Endothelial cell of umbilical vein (primary cell): ENCODE measurements at regions not wholly inside any gene's neighbourhood (a gene's known extent, or its start where the extent isn't known, plus 50 kb on each side); places are given as distances from the start of the nearest gene placed in this dataset.

ENCODE experiments used
- BruUV-seq: library from RNA; stranded (reverse); fragments of 400-500 nt; replicated peaks from 2 replicates; lab custom pipeline; 2021; lab: Mats Ljungman, UMichigan
- CTCF ChIA-PET: fragments of 300-600, 350-600 bp; sonication (Branson Sonifier 250); formaldehyde crosslinking; loops from one replicate; lab custom pipeline; 2021; ENCODE audit warnings: antibody characterized with exemption, inconsistent platforms; lab: Charles Lee
- POLR2A ChIA-PET: fragments of 300-600, 350-600 bp; sonication (Branson Sonifier 250); formaldehyde crosslinking; loops from one replicate; lab custom pipeline; 2021; ENCODE audit warnings: antibody characterized with exemption, inconsistent platforms; lab: Charles Lee
- DNase-seq: peaks from one replicate; pipeline ENCODE4 v3.0.0-alpha.2; 2011; ENCODE audit warnings: low read depth, low spot score
- FAIRE-seq: peaks from 2 replicates; lab custom pipeline; 2011; peaks lifted over from hg19 to GRCh38; lab: Jason Lieb, UNC
- H2AFZ ChIP-seq: 2 replicates; pipeline ENCODE4 v1.6.0; 2012; ENCODE audit warnings: low read depth, low read length, control low read depth, inconsistent platforms
- H3K27ac ChIP-seq: 2 replicates; pipeline ENCODE4 v1.5.1; 2011; ENCODE audit warnings: low read depth, mild to moderate bottlenecking, control low read depth, low read length, moderate library complexity; ENCODE audit not compliant: insufficient read depth
- H3K27me3 ChIP-seq, 2 experiments: 2 replicates each; pipeline versions ENCODE4 v1.6.0 to v1.6.1; 2011; ENCODE audit warnings: low read length in 2 of 2, mixed read lengths in 1 of 2; ENCODE audit not compliant: control insufficient read depth in 2 of 2, insufficient read depth in 2 of 2
- H3K36me3 ChIP-seq, 2 experiments: 2 replicates in 1 of 2; 3 replicates in 1 of 2; pipeline ENCODE4 v1.5.1; 2011; ENCODE audit warnings: low read length in 2 of 2, mild to moderate bottlenecking in 1 of 2, moderate library complexity in 1 of 2; ENCODE audit not compliant: control insufficient read depth in 2 of 2, insufficient read depth in 2 of 2; ENCODE audit errors: extremely low read depth in 1 of 2
- H3K4me1 ChIP-seq: 3 replicates; pipeline ENCODE4 v1.5.1; 2011; ENCODE audit warnings: mild to moderate bottlenecking, low read length; ENCODE audit not compliant: control insufficient read depth, insufficient read depth; ENCODE audit errors: extremely low read depth
- H3K4me2 ChIP-seq: 2 replicates; pipeline ENCODE4 v1.6.1; 2011; ENCODE audit warnings: low read length, control low read depth, mixed read lengths; ENCODE audit not compliant: insufficient read depth
- H3K4me3 ChIP-seq, 3 experiments: fragments of 200-600 bp in 1 of 3; sonication (generic), shearing (Covaris generic) in 1 of 3; replicated peaks in 1 of 3; 2 replicates each; pipeline ENCODE4 v1.5.1; 2011 to 2016; ENCODE audit warnings: control low read depth in 3 of 3, low read length in 3 of 3, mild to moderate bottlenecking in 2 of 3, inconsistent platforms in 1 of 3, low read depth in 1 of 3, moderate library complexity in 1 of 3; ENCODE audit not compliant: insufficient read depth in 1 of 3
- H3K79me2 ChIP-seq: 2 replicates; pipeline ENCODE4 v1.6.0; 2012; ENCODE audit warnings: low read length, inconsistent platforms; ENCODE audit not compliant: control insufficient read depth, insufficient read depth
- H3K9ac ChIP-seq: replicated peaks from 2 replicates; pipeline ENCODE3; 2011; ENCODE audit warnings: low read length, control low read depth; ENCODE audit not compliant: insufficient read depth; ENCODE audit errors: extremely low read depth
- H3K9me1 ChIP-seq: replicated peaks from 3 replicates; pipeline ENCODE4 v1.6.0; 2011; ENCODE audit warnings: mild to moderate bottlenecking, low read length; ENCODE audit not compliant: control insufficient read depth, insufficient read depth; ENCODE audit errors: extremely low read depth
- H3K9me3 ChIP-seq: replicated peaks from 2 replicates; pipeline ENCODE4 v1.5.1; 2012; ENCODE audit warnings: low read length, inconsistent platforms; ENCODE audit not compliant: control insufficient read depth, insufficient read depth
- H4K20me1 ChIP-seq: replicated peaks from 2 replicates; pipeline ENCODE3; 2011; ENCODE audit warnings: mild to moderate bottlenecking, low read length; ENCODE audit not compliant: control insufficient read depth, insufficient read depth; ENCODE audit errors: extremely low read depth
- EZH2 ChIP-seq: IDR thresholded peaks from 2 replicates; pipeline ENCODE4 v1.6.1; 2012; ENCODE audit warnings: borderline replicate concordance, low read depth, mild to moderate bottlenecking, moderate library complexity, low read length, inconsistent platforms; ENCODE audit not compliant: severe bottlenecking
- FOS ChIP-seq: IDR thresholded peaks from 2 replicates; pipeline ENCODE4 v1.6.1; 2011; ENCODE audit warnings: mild to moderate bottlenecking, low read length, moderate library complexity, borderline replicate concordance; ENCODE audit not compliant: insufficient read depth
- GATA2 ChIP-seq: IDR thresholded peaks from 2 replicates; pipeline ENCODE4 v1.7.0; 2011; ENCODE audit warnings: low read depth, mild to moderate bottlenecking, moderate library complexity, mixed read lengths, low read length; ENCODE audit not compliant: insufficient read length, insufficient read depth
- JUN ChIP-seq: IDR thresholded peaks from 2 replicates; pipeline ENCODE4 v1.6.1; 2011; ENCODE audit warnings: borderline replicate concordance, low read depth; ENCODE audit not compliant: insufficient read length, insufficient read depth
- MYC ChIP-seq: IDR thresholded peaks from one replicate; pipeline ENCODE4 v1.6.1; 2011; ENCODE audit warnings: mild to moderate bottlenecking, low read depth, low read length
- POLR2A ChIP-seq: IDR thresholded peaks from 2 replicates; pipeline ENCODE4 v1.6.1; 2012; ENCODE audit warnings: low read depth, mild to moderate bottlenecking, control low read depth, low read length
- POLR2AphosphoS5 ChIP-seq: IDR thresholded peaks from 2 replicates; pipeline ENCODE4 v1.6.1; 2012; ENCODE audit warnings: low read depth, mild to moderate bottlenecking, control low read depth, low read length, moderate library complexity; ENCODE audit not compliant: insufficient read depth
- dilution Hi-C: fragments of 300-500 bp; cut with MboI; formaldehyde crosslinking; loops from one replicate; pipeline ENCODE4 v1.15.0; 2019; ENCODE audit warnings: low sequenced_read_pairs; ENCODE audit not compliant: extremely low pct_ligation_motif_present
- intact Hi-C: fragments of 100-400 bp; cut with micrococcal nuclease; formaldehyde crosslinking; loops from one replicate; pipeline ENCODE4 v1.10.0; 2022
- TF ChIP-seq, protein P1 (sequence below), 2 donors: IDR thresholded peaks; 1 replicate in 1 of 2; 2 replicates in 1 of 2; pipeline ENCODE4 v1.5.1; 2011; ENCODE audit warnings: low read length in 2 of 2, mild to moderate bottlenecking in 2 of 2, moderate library complexity in 2 of 2, control low read depth in 1 of 2, inconsistent platforms in 1 of 2, low read depth in 1 of 2; ENCODE audit not compliant: insufficient read depth in 1 of 2; ENCODE audit errors: extremely low read depth in 1 of 2
- TF ChIP-seq, protein P2 (sequence below): IDR thresholded peaks from 2 replicates; pipeline ENCODE4 v1.6.1; 2011; ENCODE audit not compliant: insufficient read depth, insufficient read length

DNA sequence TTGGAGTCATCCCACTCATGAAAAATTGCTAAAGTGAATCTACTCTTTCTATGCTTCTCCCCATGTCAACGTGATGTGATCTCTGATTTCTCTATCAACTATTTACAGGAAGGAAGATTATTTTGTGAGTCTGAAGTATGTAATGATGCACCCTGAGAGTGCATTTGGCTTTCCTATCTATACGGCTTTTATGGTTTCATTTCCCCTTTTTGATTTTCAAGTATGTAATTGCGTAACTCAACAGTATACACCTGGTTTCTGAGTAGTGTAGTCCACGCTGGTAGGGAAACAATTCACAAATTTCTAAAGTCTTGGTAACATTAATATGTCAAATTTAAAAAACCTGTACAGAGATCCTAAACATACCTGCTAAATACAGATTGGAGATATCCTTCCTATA, 194.7 kb upstream of the SEMA3A start:
- no TSS peak for BruUV-seq
- H3K4me3 ChIP-seq: no peak overlapping the region
- FAIRE-seq: no peak
- H3K9ac ChIP-seq: no peak overlapping the region
- no peaks in the 10 kb centered on the region for H3K79me2 ChIP-seq
- no peaks in the 10 kb centered on the region for H3K36me3 ChIP-seq
- no peaks in the 10 kb centered on the region for H3K27me3 ChIP-seq
- intact Hi-C loops: no loop called here
- H3K9me3 ChIP-seq: no peaks in the 10 kb centered on the region
- H2AFZ ChIP-seq: no peak overlapping the region
- ChIA-PET POLR2A (no interaction called here), CTCF (interaction anchor here (1.1 to 1.6 kb wide), 2 partner anchors 10 to 11 kb away, joined by 3 read pairs; no protein-coding TSS in a partner anchor)
- TF ChIP-seq POLR2A: no peak
- TF ChIP-seq, protein P1, sequence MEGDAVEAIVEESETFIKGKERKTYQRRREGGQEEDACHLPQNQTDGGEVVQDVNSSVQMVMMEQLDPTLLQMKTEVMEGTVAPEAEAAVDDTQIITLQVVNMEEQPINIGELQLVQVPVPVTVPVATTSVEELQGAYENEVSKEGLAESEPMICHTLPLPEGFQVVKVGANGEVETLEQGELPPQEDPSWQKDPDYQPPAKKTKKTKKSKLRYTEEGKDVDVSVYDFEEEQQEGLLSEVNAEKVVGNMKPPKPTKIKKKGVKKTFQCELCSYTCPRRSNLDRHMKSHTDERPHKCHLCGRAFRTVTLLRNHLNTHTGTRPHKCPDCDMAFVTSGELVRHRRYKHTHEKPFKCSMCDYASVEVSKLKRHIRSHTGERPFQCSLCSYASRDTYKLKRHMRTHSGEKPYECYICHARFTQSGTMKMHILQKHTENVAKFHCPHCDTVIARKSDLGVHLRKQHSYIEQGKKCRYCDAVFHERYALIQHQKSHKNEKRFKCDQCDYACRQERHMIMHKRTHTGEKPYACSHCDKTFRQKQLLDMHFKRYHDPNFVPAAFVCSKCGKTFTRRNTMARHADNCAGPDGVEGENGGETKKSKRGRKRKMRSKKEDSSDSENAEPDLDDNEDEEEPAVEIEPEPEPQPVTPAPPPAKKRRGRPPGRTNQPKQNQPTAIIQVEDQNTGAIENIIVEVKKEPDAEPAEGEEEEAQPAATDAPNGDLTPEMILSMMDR (IDR thresholded peaks at IDR 0.05; ENCODE audit: extremely low read depth in 1 of 2, insufficient read depth in 1 of 2, low read depth in 1 of 2, low read length in 2 of 2): no peak
- TF ChIP-seq POLR2AphosphoS5: no peak
- no peak for TF ChIP-seq JUN
- TF ChIP-seq, protein P2, sequence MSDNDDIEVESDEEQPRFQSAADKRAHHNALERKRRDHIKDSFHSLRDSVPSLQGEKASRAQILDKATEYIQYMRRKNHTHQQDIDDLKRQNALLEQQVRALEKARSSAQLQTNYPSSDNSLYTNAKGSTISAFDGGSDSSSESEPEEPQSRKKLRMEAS: no peak
- no peak for TF ChIP-seq GATA2
- no peak for TF ChIP-seq MYC
- TF ChIP-seq FOS: no peak
- TF ChIP-seq EZH2: no peak
- H4K20me1 ChIP-seq: no peaks in the 10 kb centered on the region
- H3K4me1 ChIP-seq: no peaks in the 10 kb centered on the region
- no peak for DNase-seq
- H3K9me1 ChIP-seq: no peaks in the 10 kb centered on the region
- no peak overlapping the region for H3K4me2 ChIP-seq
- no peak overlapping the region for H3K27ac ChIP-seq
- dilution Hi-C loops: no loop called here
